ENCODE measurements at regions not wholly inside any gene's neighbourhood (a gene's known extent, or its start where the extent isn't known, plus 50 kb on each side); places are given as distances from the start of the nearest gene placed in this dataset.

DNA sequence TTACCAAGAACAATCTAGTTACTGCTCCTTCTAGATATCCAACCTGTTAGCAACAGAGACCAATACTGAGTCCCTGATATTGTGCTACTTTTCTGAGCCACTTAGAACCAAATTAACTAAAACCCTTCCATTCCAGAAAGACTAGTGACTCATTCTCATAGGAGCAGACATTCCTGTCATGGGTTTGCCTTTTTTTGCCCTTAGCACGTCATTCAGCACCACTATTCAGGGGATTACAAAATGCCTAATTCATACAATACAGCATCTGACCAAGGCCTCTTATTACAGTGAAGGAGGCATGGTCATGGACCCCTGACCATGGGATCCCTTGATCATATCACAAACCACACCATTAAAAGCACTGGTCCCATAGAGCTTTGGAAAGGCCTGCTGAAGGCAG, 123.8 kb upstream of the CXCL13 start:
- TF ChIP-seq, protein P1, sequence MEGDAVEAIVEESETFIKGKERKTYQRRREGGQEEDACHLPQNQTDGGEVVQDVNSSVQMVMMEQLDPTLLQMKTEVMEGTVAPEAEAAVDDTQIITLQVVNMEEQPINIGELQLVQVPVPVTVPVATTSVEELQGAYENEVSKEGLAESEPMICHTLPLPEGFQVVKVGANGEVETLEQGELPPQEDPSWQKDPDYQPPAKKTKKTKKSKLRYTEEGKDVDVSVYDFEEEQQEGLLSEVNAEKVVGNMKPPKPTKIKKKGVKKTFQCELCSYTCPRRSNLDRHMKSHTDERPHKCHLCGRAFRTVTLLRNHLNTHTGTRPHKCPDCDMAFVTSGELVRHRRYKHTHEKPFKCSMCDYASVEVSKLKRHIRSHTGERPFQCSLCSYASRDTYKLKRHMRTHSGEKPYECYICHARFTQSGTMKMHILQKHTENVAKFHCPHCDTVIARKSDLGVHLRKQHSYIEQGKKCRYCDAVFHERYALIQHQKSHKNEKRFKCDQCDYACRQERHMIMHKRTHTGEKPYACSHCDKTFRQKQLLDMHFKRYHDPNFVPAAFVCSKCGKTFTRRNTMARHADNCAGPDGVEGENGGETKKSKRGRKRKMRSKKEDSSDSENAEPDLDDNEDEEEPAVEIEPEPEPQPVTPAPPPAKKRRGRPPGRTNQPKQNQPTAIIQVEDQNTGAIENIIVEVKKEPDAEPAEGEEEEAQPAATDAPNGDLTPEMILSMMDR (IDR thresholded peaks at IDR 0.05; ENCODE audit: low read depth, low read length, missing input control): no peak
- TF ChIP-seq, protein P2, sequence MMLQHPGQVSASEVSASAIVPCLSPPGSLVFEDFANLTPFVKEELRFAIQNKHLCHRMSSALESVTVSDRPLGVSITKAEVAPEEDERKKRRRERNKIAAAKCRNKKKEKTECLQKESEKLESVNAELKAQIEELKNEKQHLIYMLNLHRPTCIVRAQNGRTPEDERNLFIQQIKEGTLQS (IDR thresholded peaks at IDR 0.05): no peak
- TF ChIP-seq, protein P3, sequence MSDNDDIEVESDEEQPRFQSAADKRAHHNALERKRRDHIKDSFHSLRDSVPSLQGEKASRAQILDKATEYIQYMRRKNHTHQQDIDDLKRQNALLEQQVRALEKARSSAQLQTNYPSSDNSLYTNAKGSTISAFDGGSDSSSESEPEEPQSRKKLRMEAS (IDR thresholded peaks at IDR 0.05): no peak
